Midbrain (tissue), 1 donor: ENCODE measurements at regions not wholly inside any gene's neighbourhood (a gene's known extent, or its start where the extent isn't known, plus 50 kb on each side); places are given as distances from the start of the nearest gene placed in this dataset.

Source experiments
- DNase-seq: peaks from one replicate; lab custom pipeline; 2025; lab: John Stamatoyannopoulos, UW

DNA sequence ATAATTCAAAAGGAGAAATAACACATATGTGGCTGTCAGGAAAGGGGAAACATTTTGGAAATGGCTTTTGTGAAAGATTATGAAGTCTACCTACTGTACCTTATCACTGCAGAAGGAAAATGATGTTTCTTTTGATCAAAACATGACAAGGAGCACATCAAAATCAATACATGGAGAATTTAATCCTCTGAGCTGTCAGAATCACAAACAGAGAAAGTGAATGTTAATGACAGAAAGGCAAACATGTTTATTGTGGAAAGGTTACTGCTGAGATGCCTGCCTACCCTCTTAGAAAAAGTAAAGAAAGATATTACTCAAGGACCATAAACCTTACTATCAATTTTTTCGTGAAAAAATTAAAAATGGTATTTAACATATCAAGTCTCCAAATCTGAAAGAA is 794.5 kb upstream of the GYPC start:
- DNase-seq, result no peak

DNA sequence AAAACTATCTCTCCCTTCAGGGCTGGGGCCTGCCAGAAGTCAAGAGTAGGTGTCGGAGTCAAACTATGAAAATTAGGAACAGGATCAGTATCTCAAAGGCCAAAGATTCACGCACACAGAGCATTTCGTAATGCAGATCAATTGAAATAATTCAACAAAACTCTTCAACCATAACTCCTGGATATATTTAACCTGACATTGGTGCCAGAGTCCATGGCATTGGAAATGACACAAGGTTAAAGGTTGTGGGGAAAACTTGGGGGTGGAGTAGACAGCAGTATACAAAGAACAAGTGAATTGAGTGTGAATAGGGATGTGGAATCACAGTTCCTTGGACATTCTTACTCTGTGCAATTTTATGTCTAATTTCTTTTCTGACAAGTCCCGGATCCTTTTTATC is 788.0 kb upstream of the GYPC start:
- no peak for DNase-seq

DNA sequence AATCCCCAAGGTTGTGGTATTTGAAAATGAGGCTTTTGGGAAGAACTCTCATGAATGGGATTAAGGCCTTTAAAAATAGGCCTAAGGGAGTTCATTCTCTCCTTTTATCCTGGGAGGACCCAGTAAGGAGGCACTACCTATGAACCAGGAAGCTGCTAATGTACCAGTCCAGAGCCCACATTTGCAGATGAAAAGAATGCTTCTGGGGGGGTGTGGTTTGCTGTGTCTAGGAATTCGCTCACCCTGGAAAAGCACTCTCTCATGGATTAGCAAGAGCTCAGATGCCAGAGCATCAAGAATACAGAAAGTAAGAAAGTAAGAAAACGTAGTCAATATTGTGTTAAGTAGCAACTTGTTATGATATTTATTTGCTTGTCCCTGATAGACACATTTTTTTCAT is 785.7 kb upstream of the GYPC start:
- DNase-seq, result no peak

DNA sequence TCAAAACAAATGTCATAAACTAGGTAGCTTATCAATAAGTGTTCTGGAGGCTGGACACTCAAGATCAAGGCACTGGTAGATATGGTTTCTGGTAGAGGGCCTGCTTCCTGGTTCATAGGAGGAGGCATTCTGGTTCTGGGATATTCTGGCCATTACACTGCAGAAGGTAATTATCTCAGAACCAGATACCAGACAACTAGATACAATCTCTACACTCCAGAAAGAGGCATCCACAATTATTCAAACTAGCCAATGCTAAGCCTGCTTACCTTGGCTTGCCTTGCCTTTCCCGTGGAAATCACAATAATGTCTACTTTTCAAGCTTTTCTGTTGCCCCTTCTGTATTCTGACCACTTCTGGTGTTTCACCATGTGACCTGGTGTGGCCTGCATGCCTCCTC is 785.2 kb upstream of the GYPC start:
- DNase-seq, result no peak

DNA sequence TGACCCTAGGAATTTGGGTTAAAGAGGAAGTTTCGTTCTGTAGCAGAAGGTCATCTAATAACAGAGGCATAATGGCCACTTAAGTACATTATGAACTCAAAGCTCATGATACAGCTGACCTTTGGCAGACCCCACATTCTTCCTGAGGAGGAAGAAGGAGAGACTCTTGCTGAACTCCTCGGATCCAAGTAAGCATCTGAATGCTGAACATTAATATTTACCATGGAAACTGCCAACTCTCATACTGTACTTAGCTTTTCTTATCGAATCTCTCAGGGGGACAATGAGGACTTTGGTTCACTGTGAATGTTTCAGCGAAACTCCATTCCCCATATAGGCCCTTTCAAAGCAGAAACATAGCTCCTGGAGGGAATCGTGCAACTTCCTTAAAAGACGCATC is 781.4 kb upstream of the GYPC start:
- no peak for DNase-seq

DNA sequence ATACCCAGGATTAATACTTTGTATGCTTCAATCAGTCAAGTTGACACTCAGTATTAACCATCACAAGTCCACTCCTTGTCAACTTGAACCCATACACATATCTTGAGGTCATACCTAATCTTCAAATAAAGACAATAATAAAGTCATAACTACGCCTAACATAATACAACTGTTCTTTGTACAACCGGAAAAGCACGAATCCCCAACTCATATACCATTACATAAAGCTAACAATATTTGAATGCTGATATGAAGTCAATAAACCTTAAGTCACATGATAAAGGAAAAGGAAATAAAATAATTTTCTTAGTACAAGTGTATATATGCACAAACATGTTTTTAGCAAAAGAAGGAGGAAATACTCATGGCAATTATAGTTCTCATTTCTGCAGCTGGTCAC is 770.6 kb upstream of the GYPC start:
- no peak for DNase-seq

DNA sequence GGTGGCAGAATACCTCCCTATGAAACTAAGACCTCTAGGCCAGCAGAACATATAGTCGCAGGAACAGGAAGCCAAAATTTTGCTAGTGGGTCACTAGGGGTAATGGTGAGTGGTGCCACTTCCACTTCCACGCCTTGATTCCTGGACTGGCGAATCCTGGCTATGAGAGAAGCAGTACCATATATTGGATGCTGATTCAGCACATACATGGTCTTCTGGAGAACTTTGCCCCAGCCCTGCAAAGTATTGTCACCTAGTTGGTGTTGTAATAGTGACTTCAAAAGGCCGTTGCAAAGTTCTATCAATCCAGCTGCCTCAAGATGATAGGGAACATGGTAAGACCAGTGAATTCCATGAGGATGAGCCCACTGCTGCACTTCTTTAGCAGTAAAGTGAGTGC is 769.8 kb upstream of the GYPC start:
- no peak for DNase-seq

DNA sequence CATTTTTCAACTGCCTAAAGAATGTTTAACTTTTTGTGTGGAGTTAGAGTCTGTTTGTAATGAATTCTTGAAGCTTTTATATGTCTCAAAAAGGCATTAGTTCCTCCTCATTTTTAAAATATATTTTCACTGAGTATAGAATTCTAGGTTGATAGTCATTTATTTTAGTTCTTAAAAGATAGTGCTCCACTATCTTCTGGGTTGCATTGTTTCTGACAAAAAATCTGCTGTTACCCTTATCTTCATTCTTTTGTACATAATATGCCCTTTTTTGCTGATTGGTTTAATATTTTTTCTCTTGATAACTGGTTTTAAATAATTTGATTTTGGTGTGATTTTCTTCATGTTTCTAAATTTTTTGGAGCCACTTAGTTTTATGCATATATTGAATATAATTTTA is 754.7 kb upstream of the GYPC start:
- no peak for DNase-seq

DNA sequence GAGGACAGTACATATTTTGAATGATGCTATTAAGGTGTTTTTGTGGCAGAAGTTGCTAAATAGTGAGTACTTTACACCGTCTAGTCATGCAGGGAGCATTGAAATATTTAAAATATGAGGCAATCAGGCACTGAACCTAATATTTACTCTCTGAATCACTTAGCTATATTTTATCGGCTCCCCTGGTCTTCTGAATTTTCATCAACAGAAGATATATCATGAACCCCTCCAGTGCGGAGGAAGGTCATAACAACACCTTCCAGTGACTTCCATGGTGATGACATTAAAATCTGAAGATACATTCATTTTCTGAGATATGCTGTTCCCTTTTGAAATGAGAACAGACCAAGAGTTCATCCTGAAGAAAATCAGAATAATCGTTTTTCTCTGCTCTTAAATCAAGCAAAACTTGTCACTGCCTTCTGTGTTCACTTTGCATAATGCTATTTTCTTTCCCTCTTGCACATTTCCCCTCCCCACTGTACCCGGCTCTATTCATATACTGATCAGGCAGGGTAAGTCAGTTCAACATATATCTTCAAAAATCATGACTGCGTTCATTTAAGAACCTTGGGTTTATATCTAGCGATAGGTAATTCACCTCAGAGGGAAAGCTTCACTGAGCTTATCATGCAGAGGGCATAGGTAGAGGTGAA is 729.9 kb upstream of the GYPC start:
- no peak for DNase-seq

DNA sequence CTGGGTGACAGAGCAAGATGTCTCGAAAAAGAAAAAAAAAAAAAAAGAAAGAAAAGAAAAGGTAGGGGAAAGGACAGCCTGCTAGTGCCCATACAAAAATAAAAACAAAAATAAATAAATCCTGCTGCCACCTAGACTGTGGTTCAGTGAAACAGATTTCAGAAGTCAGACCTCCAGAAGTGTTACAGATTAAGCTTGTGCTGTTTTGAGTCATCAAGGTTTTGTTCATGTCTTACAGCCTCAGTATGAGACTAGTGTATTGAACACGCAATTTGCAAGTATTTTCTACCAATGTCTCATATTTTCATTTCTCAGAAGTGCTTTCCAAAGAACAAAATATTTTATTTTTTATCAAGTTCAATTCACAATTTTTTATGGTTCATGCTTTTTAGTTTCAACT is 720.4 kb upstream of the GYPC start:
- no peak for DNase-seq

DNA sequence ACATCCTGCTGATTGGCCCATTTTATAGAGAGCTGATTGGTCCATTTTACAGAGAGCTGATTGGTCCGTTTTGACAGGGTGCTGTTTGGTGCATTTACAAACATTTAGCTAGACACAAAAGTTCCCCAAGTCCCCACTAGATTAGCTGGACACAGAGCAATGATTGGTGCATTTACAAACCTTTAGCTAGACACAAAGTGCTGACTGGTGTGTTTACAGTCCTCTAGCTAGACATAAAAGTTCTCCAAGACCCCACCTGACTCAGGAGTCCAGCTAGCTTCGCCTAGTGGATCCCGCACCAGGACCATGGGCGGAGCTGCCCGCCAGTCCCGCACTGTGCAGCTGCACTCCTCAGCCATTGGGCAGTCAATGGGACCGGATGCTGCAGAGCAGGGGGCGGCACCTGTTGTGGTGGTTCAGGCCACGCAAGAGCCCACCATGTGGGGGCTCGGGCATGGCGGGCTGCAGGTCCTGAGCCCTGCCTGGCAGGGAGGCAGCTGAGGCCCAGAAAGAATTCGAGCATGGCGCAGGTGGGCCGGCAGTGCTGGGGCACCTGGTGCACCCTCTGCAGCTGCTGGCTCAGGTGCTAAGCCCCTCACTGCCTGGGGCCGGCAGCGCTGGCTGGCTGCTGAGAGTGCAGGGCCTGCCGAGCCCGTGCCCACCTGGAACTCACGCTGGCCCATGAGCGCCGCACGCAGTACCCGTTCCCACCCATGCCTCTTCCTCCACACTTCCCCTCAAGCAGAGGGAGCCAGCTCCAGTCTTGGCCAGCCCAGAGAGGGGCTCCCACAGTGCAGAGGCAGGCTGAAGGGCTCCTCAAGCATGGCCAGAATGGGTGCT is 713.2 kb upstream of the GYPC start:
- DNase-seq, result no peak

DNA sequence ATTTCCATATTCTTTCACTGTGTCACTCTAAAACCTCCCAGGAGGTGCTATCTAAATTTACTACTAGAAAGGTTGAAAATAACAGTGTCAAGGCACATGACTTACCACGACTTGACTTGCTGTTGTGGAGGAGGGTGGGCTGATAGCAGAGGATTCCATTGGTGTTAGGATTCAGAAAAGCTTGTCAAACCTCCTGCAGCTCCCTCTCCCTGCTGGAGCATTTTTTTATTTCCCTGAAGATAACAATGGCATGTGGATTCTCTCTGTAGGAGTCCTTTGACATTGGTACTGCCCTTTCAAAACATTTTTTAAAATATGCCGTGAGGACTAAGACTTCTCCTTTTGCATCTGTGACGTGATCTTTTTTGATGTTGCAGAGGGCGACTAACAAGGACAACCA is 696.9 kb upstream of the GYPC start:
- DNase-seq, result no peak

DNA sequence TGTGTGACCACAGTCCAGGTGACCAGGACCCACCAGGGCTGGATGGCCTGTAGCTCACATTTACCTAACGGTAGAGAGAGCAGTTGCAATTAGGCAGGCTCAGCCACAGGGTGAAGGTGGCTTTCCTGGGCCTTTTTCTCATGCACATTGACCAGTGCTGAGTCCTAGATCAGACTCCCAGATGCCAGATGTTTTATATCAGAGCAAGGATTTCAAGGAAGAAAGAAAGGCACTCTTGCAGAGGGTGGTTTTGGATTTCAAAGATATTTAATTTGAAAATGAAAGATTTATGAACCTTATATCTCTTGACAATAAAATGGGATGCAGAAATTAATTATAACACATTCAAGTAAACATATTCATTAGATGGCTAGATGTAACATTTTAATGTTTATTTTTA is 694.2 kb upstream of the GYPC start:
- DNase-seq, result no peak

DNA sequence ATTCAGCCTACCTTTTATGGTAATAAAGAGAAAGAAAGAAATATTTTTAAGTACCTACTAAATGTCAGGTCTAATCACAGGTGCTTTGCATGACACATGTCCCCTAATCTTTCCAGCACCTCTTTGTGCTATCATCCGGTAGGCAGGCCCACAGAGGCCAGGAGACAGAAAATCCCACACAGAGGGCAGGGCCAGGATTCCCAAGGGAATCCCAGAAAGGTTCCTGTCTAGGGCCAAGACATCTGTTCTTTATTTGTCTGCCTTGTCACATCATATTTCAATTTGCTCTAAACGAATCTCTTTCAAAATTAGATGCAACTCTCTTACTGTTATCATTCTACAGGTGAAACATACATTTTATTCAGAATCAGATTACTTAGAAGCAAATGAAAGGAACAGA is 676.1 kb upstream of the GYPC start:
- DNase-seq, result no peak

DNA sequence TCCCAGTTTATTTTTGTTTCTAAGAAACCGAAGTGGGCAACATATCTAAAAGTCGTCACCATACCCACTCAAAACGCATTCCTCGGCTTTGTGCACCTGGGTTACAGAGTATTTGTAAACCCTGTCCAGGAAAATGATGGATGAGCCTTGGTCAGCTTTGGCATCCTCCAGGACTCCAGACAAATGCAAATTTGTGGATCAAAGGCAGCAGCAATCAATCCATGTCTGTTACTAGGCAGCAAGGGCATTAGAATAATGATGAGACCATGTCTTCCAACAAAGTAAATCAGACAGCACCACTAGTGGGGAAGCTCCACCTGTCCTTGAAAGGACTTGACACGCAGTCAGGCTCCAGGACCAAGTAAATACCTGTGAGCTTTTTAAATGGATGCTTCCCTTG is 672.6 kb upstream of the GYPC start:
- no peak for DNase-seq

DNA sequence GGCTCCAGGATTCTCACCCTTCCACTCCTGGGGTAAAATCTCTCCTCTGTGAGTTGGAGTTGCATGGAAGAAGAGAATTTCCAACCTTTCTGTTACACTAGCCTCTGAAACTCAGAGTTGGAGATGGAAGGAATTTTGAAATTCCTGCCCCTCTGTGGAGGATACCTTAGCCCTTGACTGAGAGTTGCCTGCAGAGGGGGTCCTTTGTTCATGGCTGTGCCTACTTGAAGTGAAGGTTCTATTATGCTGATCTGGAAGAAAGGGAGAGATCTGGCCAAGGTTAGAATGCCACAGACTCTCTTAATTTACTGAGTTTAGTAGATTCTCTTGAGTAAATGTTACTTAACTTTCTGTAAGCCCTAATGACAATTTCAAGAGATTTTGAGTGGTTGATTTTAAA is 626.6 kb upstream of the GYPC start:
- DNase-seq, result no peak

DNA sequence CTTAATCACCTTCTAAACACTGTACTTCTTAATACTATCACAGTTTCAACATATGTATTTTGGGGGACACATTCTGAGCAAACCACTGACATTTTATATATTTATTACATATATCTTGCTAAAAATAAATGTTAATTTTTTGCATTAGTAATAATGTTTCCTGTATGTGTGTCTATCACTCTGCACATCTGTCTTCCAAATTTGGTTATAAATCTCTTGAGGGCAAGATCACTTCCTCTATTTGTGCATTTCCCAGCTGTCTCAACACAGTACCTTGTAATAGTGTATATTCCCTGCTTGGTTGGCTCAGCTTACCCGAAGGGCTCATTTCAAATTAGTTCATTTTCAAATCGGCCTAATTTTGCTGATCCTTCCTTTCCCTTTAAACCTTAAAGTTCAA is 617.1 kb upstream of the GYPC start:
- no peak for DNase-seq

DNA sequence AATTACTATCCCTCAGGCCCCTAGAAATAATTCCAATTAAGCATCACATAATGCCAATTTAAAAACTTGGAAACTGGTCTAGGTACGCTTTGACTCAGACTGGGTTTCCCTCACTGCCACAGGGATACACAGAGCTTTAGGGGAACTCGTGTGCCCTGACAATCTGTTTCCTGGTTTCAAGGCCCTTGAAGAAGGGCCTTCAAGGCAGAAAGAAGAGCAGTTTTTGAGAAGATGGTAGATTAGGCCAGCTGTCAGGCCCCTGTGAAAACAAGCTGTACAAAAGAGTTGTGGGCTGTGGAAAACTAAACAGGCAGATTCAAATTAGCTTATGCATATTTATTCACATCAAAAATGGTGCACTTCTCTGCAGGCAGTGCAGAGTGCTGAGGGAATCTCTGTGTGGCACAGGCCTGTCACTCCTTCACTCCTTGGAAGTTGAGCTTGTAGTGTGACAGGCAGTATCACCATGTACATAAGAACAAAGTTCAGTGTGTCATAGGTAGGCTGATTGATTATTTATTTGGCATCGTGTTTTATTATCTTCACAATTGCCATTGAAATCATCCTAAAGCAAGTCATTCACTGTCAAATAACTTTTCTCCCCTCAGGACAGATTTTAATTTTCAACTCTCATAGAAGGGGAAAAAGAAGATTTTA is 614.4 kb upstream of the GYPC start:
- DNase-seq, result no peak

DNA sequence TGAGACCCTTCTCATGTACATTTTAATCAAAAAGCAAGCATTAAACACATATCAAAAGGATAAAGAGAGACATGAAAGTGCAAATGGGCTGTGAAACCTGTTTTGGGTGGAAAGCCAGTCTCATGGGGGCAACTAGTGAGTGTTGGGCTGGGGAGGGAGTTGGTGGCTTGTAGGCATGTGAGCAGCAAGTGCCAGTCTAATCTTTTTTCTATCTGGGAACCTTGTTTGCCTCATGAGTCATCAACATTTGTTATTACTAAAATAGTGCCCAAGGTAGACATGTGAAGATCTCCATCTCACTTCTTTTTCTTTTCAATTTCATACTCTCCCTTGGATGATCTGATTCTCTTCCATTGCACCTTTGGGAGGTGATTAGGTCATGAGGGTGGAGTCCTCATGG is 613.9 kb upstream of the GYPC start:
- DNase-seq, result no peak

DNA sequence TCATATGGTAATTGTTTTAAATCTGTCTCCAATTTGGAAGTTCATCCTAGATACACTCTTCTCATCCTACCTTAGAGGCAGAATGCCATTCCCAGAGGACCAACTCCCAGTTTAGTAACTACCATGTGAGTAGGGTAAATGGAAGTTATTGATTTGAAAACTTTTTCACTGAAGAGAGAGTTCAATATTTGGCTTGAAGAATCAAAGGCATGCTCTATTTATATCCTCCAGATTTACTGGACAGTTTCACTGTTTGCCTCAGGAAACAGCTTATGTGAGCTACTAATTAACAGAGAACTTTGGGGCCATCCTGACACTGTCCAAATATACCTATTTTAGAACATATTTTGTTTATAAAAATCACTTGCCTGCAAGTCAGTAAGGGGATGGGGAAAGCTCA is 607.2 kb upstream of the GYPC start:
- DNase-seq, result no peak

DNA sequence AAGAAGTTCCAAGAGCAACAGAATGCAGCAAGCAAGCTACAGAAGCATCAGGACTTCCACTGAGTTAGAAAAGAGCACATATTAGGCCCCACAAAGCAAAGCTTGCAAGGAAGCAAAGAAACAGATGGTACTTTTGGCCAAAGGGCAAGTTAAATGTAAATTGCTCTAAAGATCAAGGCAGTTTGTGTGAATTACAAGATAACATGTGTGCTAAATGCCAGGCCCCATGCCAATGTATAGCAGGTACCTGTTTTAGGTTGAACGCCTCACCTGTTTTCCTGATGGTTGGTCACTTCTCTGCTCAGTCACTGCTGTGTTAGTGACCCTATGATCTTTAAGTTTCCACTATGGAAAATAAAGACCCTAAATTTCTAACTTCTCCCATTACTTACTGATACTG is 606.5 kb upstream of the GYPC start:
- no peak for DNase-seq

DNA sequence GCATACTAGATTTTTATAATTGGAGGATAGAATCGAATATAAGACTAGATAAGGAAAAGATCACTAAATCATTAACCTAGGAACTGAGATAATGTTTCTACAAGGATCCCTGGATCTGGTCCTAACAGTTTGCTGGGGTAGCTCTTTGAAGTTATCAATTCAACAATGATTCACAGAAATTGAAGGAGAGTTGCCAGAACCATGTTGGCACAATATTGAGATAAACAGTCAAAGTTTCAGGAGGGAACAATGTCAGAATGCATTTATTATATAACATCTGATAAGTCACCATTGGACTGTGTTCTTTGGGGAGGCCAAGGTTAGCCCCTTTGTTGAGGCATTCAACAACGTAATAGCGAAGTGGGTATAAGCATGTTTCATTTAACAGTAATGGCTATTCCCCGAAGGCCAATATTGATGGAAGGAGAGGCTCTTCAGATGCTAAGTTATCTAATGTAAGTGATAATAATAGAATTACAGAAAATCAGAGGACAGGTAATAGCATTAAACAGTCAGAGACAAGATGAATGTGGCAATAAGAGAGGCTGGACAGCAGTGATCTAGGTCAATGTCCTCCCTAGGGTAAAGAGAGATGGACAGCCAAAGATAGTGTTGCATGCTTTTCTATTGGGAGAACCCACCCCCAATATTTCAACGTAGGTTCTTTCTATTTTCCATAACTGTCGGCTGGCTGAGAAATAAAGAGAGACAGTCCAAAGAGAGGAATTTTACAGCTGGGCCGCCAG is 604.8 kb upstream of the GYPC start:
- DNase-seq, result no peak
